ENCODE measurements at regions not wholly inside any gene's neighbourhood (a gene's known extent, or its start where the extent isn't known, plus 50 kb on each side); places are given as distances from the start of the nearest gene placed in this dataset.

- TF ChIP-seq, protein P1, sequence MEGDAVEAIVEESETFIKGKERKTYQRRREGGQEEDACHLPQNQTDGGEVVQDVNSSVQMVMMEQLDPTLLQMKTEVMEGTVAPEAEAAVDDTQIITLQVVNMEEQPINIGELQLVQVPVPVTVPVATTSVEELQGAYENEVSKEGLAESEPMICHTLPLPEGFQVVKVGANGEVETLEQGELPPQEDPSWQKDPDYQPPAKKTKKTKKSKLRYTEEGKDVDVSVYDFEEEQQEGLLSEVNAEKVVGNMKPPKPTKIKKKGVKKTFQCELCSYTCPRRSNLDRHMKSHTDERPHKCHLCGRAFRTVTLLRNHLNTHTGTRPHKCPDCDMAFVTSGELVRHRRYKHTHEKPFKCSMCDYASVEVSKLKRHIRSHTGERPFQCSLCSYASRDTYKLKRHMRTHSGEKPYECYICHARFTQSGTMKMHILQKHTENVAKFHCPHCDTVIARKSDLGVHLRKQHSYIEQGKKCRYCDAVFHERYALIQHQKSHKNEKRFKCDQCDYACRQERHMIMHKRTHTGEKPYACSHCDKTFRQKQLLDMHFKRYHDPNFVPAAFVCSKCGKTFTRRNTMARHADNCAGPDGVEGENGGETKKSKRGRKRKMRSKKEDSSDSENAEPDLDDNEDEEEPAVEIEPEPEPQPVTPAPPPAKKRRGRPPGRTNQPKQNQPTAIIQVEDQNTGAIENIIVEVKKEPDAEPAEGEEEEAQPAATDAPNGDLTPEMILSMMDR (IDR thresholded peaks at IDR 0.05; ENCODE audit: low read depth, low read length): no peak
- H3K27ac ChIP-seq: no peak overlapping the region
- no peaks in the 10 kb centered on the region for H3K9me3 ChIP-seq (ENCODE audit: low read depth)
- peaks cover 3% of the 10 kb centered on the region for H3K4me1 ChIP-seq (ENCODE audit: low read depth)
- peak in 1 of 2 donors; percentile 12 for DNase-seq (ENCODE audit: low read depth in 1 of 2, low spot score in 1 of 2)
- H3K36me3 ChIP-seq: no peaks in the 10 kb centered on the region
- H3K27me3 ChIP-seq: no peaks in the 10 kb centered on the region
- H3K4me3 ChIP-seq: no peak overlapping the region
These were observed 262.1 kb upstream of the TGFBR2 start for GRCh38 chr3:30344288-30344687.

- peaks cover 7% of the 10 kb centered on the region for H3K4me1 ChIP-seq (ENCODE audit: low read depth)
- no peaks in the 10 kb centered on the region for H3K36me3 ChIP-seq
- no peak overlapping the region for H3K27ac ChIP-seq
- H3K27me3 ChIP-seq: no peaks in the 10 kb centered on the region
- no peak overlapping the region for H3K4me3 ChIP-seq
- TF ChIP-seq, protein P1 (IDR thresholded peaks at IDR 0.05; ENCODE audit: low read depth, low read length): no peak
- no peak for DNase-seq (ENCODE audit: low read depth in 1 of 2, low spot score in 1 of 2)
- H3K9me3 ChIP-seq (ENCODE audit: low read depth): no peaks in the 10 kb centered on the region
These were observed 259.5 kb upstream of the TGFBR2 start for GRCh38 chr3:30346933-30347320.

- Histone ChIP-seq H3K9me3 (ENCODE audit: low read depth) (no peaks in the 10 kb centered on the region), H3K27ac (no peak overlapping the region), H3K36me3 (no peaks in the 10 kb centered on the region), H3K27me3 (no peaks in the 10 kb centered on the region), H3K4me1 (ENCODE audit: low read depth) (peaks cover 7% of the 10 kb centered on the region), H3K4me3 (no peak overlapping the region)
- DNase-seq (ENCODE audit: low read depth in 1 of 2, low spot score in 1 of 2): peak in 1 of 2 donors; percentile 62
- TF ChIP-seq, protein P1 (IDR thresholded peaks at IDR 0.05; ENCODE audit: low read depth, low read length): no peak
These were observed 258.7 kb upstream of the TGFBR2 start for GRCh38 chr3:30347679-30348216.

DNA sequence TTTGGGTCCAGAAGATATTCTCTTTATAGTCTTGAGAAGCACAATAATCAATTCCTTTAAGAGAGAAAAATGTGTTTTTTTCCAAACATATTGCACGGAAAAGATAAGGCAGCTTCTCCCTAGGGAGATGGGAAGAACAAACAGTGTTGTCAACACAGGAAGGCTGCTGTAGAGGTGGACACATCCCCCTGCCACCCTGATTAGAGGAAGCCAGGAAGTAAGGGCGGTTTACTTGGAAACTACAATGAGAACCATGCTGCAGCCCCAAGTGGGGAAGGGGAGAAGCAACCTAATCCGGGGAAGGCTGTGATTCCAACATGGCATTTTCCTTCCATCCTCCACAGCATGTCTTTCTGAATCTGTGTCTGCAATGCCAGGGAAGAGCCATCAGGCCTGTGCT lies 256.9 kb upstream of the TGFBR2 start:
- Histone ChIP-seq H3K4me1 (ENCODE audit: low read depth) (peaks cover 18% of the 10 kb centered on the region), H3K4me3 (no peak overlapping the region), H3K27ac (no peak overlapping the region), H3K27me3 (no peaks in the 10 kb centered on the region), H3K36me3 (no peaks in the 10 kb centered on the region), H3K9me3 (ENCODE audit: low read depth) (no peaks in the 10 kb centered on the region)
- DNase-seq (ENCODE audit: low read depth in 1 of 2, low spot score in 1 of 2): no peak
- TF ChIP-seq, protein P1 (IDR thresholded peaks at IDR 0.05; ENCODE audit: low read depth, low read length): no peak

DNA sequence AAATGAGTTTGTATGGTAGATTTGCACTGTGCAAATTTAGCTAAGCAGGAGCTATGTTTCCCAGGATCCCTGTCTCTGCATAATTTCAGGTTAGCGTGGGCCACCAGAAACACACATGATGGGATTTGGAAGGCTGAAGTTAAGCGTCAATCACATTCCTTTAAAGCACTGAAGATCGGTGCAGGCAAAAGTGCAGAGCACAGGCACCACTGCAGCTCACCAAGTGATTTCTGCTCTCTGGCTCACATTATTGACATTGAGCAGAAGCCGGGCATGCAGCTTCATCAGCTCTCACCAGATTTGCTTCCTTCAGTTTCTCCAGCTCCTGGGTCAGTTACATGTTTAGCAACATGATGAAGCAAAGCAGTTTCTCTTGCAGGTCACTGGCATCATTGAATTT lies 256.4 kb upstream of the TGFBR2 start:
- Histone ChIP-seq H3K4me1 (ENCODE audit: low read depth) (peaks cover 18% of the 10 kb centered on the region), H3K27ac (no peak overlapping the region), H3K36me3 (no peaks in the 10 kb centered on the region), H3K27me3 (no peaks in the 10 kb centered on the region), H3K4me3 (no peak overlapping the region), H3K9me3 (ENCODE audit: low read depth) (no peaks in the 10 kb centered on the region)
- peak in 1 of 2 donors; percentile 14 for DNase-seq (ENCODE audit: low read depth in 1 of 2, low spot score in 1 of 2)
- TF ChIP-seq, protein P1 (IDR thresholded peaks at IDR 0.05; ENCODE audit: low read depth, low read length): no peak

DNA sequence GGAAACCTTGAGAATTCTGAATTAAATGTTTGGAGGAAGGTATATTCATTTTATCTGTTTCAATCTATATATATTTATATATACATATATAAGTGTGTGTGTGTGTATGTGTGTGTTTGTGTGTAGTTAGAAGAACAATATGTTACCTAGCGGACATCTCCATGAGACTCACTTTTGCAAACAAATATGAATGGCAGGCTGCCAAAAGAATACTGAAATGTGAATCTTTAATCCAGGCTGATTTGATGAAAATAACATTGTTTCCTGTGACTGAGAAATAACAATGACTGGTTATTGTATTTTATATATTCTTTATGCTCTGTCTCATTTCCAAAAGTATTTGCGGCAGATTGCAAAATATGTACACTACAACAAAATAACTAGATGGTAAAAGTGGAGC lies 255.5 kb upstream of the TGFBR2 start:
- no peaks in the 10 kb centered on the region for H3K9me3 ChIP-seq (ENCODE audit: low read depth)
- H3K36me3 ChIP-seq: no peaks in the 10 kb centered on the region
- H3K27me3 ChIP-seq: no peaks in the 10 kb centered on the region
- H3K27ac ChIP-seq: no peak overlapping the region
- TF ChIP-seq, protein P1 (IDR thresholded peaks at IDR 0.05; ENCODE audit: low read depth, low read length): no peak
- peaks cover 18% of the 10 kb centered on the region for H3K4me1 ChIP-seq (ENCODE audit: low read depth)
- DNase-seq (ENCODE audit: low read depth in 1 of 2, low spot score in 1 of 2): no peak
- no peak overlapping the region for H3K4me3 ChIP-seq

All from cardiac muscle cell (in vitro differentiated cells and primary cell).